Mesodermal cell (in vitro differentiated cells): ENCODE measurements at regions not wholly inside any gene's neighbourhood (a gene's known extent, or its start where the extent isn't known, plus 50 kb on each side); places are given as distances from the start of the nearest gene placed in this dataset.
"Not testable (repeated sequence)": the region's sequence is repeated elsewhere in the genome, so short reads cannot be mapped to it uniquely, and the experiment has no call there.

Experiments used
- H3K27ac ChIP-seq: 2 replicates; pipeline ENCODE4 v1.7.0; 2013; ENCODE audit warnings: mild to moderate bottlenecking, low read depth, low read length, moderate library complexity; ENCODE audit not compliant: severe bottlenecking
- H3K36me3 ChIP-seq: 2 replicates; pipeline ENCODE4 v1.7.1; 2013; ENCODE audit warnings: mild to moderate bottlenecking, low read length, moderate library complexity; ENCODE audit not compliant: control insufficient read depth, insufficient read depth
- H3K4me1 ChIP-seq: one replicate; pipeline ENCODE4 v1.7.1; 2013; ENCODE audit warnings: mild to moderate bottlenecking, low read length; ENCODE audit not compliant: insufficient read depth, control insufficient read depth, poor library complexity, severe bottlenecking
- H3K4me3 ChIP-seq: 2 replicates; pipeline ENCODE4 v1.7.0; 2013; ENCODE audit warnings: low read length, control low read depth, mild to moderate bottlenecking; ENCODE audit not compliant: insufficient read depth, poor library complexity, severe bottlenecking; ENCODE audit errors: extremely low read depth
- H3K9me3 ChIP-seq: 2 replicates; pipeline ENCODE4 v1.7.1; 2013; ENCODE audit warnings: mild to moderate bottlenecking, low read length, moderate library complexity; ENCODE audit not compliant: control insufficient read depth
- whole genome bisulfite sequencing, 2 experiments: methylation state at CpG; one replicate each; pipeline ENCODE4 v1.1.5; 2013; ENCODE audit warnings: missing lambda C conversion rate in 2 of 2; ENCODE audit not compliant: insufficient coverage in 2 of 2; 5-methylcytosine and 5-hydroxymethylcytosine counted together

GRCh38 chr10:52403801-52404200, 89.7 kb downstream of the DKK1 start:
- H3K4me3 ChIP-seq, H3K4me1 ChIP-seq: not testable (repeated sequence)
- no CpG with 5 or more reads among the region's 3 CpGs for WGBS, 2 experiments

GRCh38 chr10:52409195-52409594, 95.1 kb downstream of the DKK1 start:
- H3K36me3 ChIP-seq = no peaks in the 10 kb centered on the region
- WGBS, 2 experiments = 89% methylated on average over 1 of the region's 2 CpGs; no CpG with 5 or more reads in 1 of the 2 experiments
- no peaks in the 10 kb centered on the region for H3K4me1 ChIP-seq
- no peak overlapping the region for H3K4me3 ChIP-seq
- H3K9me3 ChIP-seq = no peaks in the 10 kb centered on the region
- H3K27ac ChIP-seq = no peak overlapping the region

More at GRCh38 chr10:52403801-52404200, 89.7 kb downstream of the DKK1 start:
- H3K27ac ChIP-seq, H3K9me3 ChIP-seq, H3K36me3 ChIP-seq: not testable (repeated sequence)

- H3K4me1 ChIP-seq = no peaks in the 10 kb centered on the region
- no peak overlapping the region for H3K27ac ChIP-seq
- H3K4me3 ChIP-seq = no peak overlapping the region
- no peaks in the 10 kb centered on the region for H3K36me3 ChIP-seq
- H3K9me3 ChIP-seq = no peaks in the 10 kb centered on the region
- WGBS, 2 experiments = 100% methylated on average over 1 of the region's 2 CpGs; no CpG with 5 or more reads in 1 of the 2 experiments
Observed at GRCh38 chr10:52409928-52410327, 95.8 kb downstream of the DKK1 start.

GRCh38 chr10:52410916-52411315, 96.8 kb downstream of the DKK1 start:
- WGBS, 2 experiments = 93 to 97% methylated on average over 5 to 6 of the region's 21 CpGs
- Histone ChIP-seq H3K9me3 (no peaks in the 10 kb centered on the region), H3K4me3 (no peak overlapping the region), H3K27ac (no peak overlapping the region), H3K4me1 (no peaks in the 10 kb centered on the region), H3K36me3 (no peaks in the 10 kb centered on the region)

GRCh38 chr10:52419281-52419680, 105.2 kb downstream of the DKK1 start:
- no peaks in the 10 kb centered on the region for H3K4me1 ChIP-seq
- H3K9me3 ChIP-seq = no peaks in the 10 kb centered on the region
- no peaks in the 10 kb centered on the region for H3K36me3 ChIP-seq

GRCh38 chr10:52420656-52421055, 106.6 kb downstream of the DKK1 start:
- 94 to 100% methylated on average over 2 to 3 of the region's 4 CpGs for WGBS, 2 experiments
- Histone ChIP-seq H3K4me1 (no peaks in the 10 kb centered on the region), H3K36me3 (no peaks in the 10 kb centered on the region), H3K9me3 (no peaks in the 10 kb centered on the region), H3K27ac (no peak overlapping the region), H3K4me3 (no peak overlapping the region)

More at GRCh38 chr10:52419281-52419680, 105.2 kb downstream of the DKK1 start:
- Histone ChIP-seq H3K4me3 (no peak overlapping the region), H3K27ac (no peak overlapping the region)

- Histone ChIP-seq H3K36me3 (no peaks in the 10 kb centered on the region), H3K9me3 (no peaks in the 10 kb centered on the region), H3K4me1 (no peaks in the 10 kb centered on the region), H3K27ac (no peak overlapping the region), H3K4me3 (no peak overlapping the region)
- 84% methylated on average over 4 of the region's 4 CpGs; no CpG with 5 or more reads in 1 of the 2 experiments for WGBS, 2 experiments
Observed at GRCh38 chr10:52423369-52423768, 109.3 kb downstream of the DKK1 start.

- Histone ChIP-seq H3K36me3 (no peaks in the 10 kb centered on the region), H3K9me3 (no peaks in the 10 kb centered on the region), H3K4me1 (no peaks in the 10 kb centered on the region), H3K4me3 (no peak overlapping the region), H3K27ac (no peak overlapping the region)
- 100% methylated on average over 1 of the region's 3 CpGs for WGBS, 2 experiments
Observed at GRCh38 chr10:52424341-52424740, 110.3 kb downstream of the DKK1 start.

GRCh38 chr10:52434734-52435133, 120.7 kb downstream of the DKK1 start:
- Histone ChIP-seq H3K4me3 (no peak overlapping the region), H3K9me3 (no peaks in the 10 kb centered on the region), H3K27ac (no peak overlapping the region), H3K36me3 (no peaks in the 10 kb centered on the region), H3K4me1 (no peaks in the 10 kb centered on the region)
- WGBS, 2 experiments = 93 to 96% methylated on average over 4 to 9 of the region's 11 CpGs

GRCh38 chr10:52436664-52437063, 122.6 kb downstream of the DKK1 start:
- 86 to 93% methylated on average over 2 to 3 of the region's 5 CpGs for WGBS, 2 experiments
- H3K9me3 ChIP-seq = no peaks in the 10 kb centered on the region
- no peak overlapping the region for H3K27ac ChIP-seq
- no peak overlapping the region for H3K4me3 ChIP-seq
- H3K36me3 ChIP-seq = no peaks in the 10 kb centered on the region
- no peaks in the 10 kb centered on the region for H3K4me1 ChIP-seq

GRCh38 chr10:52437205-52437646, 123.1 kb downstream of the DKK1 start:
- Histone ChIP-seq H3K4me3 (no peak overlapping the region), H3K9me3 (no peaks in the 10 kb centered on the region), H3K36me3 (no peaks in the 10 kb centered on the region), H3K27ac (no peak overlapping the region), H3K4me1 (no peaks in the 10 kb centered on the region)
- no CpG with 5 or more reads among the region's 1 CpG for WGBS, 2 experiments
